OCI-LY7 (cell line): ENCODE measurements at regions not wholly inside any gene's neighbourhood (a gene's known extent, or its start where the extent isn't known, plus 50 kb on each side); places are given as distances from the start of the nearest gene placed in this dataset.

Experiments used
- CTCF ChIP-seq: fragments of 200-600 bp; sonication (generic); conservative IDR thresholded peaks from 2 replicates; pipeline ENCODE4 v1.5.1; 2014; ENCODE audit warnings: mild to moderate bottlenecking, antibody characterized with exemption, low read length, moderate library complexity, mixed read lengths
- EZH2phosphoT487 ChIP-seq: fragments of 200-600 bp; sonication (generic); IDR thresholded peaks from 2 replicates; pipeline ENCODE4 v1.6.1; 2018; ENCODE audit warnings: low read depth, borderline replicate concordance, mild to moderate bottlenecking, mixed run types, antibody characterized with exemption, low read length, moderate library complexity, mixed read lengths

- no peak for TF ChIP-seq CTCF
- no peak for TF ChIP-seq EZH2phosphoT487
These were observed 179.9 kb downstream of the ETAA1 start for GRCh38 chr2:67576991-67577390.
